Stimulated activated naive CD8-positive, alpha-beta T cell treated with anti-CD3 and anti-CD28 coated beads, Interleukin-15, Interleukin-2, amounts not matched to agents 100 ng/mL and 50 ng/mL, for 24 hours (primary cell): ENCODE measurements at regions not wholly inside any gene's neighbourhood (a gene's known extent, or its start where the extent isn't known, plus 50 kb on each side); places are given as distances from the start of the nearest gene placed in this dataset.

Experiments used
- H3K27ac Mint-ChIP-seq: one replicate; pipeline ENCODE4 v1.8.0; 2021; ENCODE audit warnings: mild to moderate bottlenecking, mixed read lengths
- H3K27me3 Mint-ChIP-seq: one replicate; pipeline ENCODE4 v1.8.0; 2021; ENCODE audit warnings: mixed read lengths
- H3K36me3 Mint-ChIP-seq: one replicate; pipeline ENCODE4 v1.8.0; 2021; ENCODE audit warnings: low read depth, mixed read lengths
- H3K4me1 Mint-ChIP-seq: one replicate; pipeline ENCODE4 v1.8.0; 2021; ENCODE audit warnings: low read depth, mixed read lengths
- H3K4me3 Mint-ChIP-seq: one replicate; pipeline ENCODE4 v1.8.0; 2021; ENCODE audit warnings: mild to moderate bottlenecking, mixed read lengths
- H3K9me3 Mint-ChIP-seq: one replicate; pipeline ENCODE4 v1.8.0; 2021; ENCODE audit warnings: mixed read lengths

GRCh38 chr3:72233571-72233970 lies 448.6 kb upstream of the PROK2 start:
- no peaks in the 10 kb centered on the region for H3K9me3 Mint-ChIP-seq
- H3K4me3 Mint-ChIP-seq = no peak overlapping the region
- no peaks in the 10 kb centered on the region for H3K36me3 Mint-ChIP-seq
- no peak overlapping the region for H3K27ac Mint-ChIP-seq
- H3K4me1 Mint-ChIP-seq = peaks cover 5% of the 10 kb centered on the region
- peaks cover 10% of the 10 kb centered on the region for H3K27me3 Mint-ChIP-seq

DNA sequence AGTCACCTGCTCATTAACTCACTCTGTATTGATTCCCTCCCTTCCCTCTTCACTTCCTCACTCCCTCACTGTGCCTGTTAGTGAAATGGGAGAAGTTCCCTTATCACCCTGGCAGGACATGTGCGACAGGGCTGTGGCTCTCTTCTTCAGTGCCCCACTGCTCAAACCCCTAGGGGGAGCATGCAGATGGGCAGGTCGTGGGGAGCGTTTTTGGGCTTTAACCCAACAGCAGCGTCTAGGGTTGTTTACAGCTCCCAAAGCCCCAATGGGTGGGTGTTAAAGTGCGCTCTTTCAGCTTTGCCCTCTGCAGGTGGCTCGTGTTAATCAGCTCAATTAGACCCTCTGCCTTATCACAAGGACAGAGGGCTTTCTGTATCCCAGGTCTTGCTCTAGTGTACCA lies 447.8 kb upstream of the PROK2 start:
- Mint-ChIP-seq H3K4me3 (no peak overlapping the region), H3K9me3 (no peaks in the 10 kb centered on the region), H3K27ac (no peak overlapping the region), H3K27me3 (peaks cover 10% of the 10 kb centered on the region), H3K36me3 (no peaks in the 10 kb centered on the region), H3K4me1 (peaks cover 7% of the 10 kb centered on the region)

DNA sequence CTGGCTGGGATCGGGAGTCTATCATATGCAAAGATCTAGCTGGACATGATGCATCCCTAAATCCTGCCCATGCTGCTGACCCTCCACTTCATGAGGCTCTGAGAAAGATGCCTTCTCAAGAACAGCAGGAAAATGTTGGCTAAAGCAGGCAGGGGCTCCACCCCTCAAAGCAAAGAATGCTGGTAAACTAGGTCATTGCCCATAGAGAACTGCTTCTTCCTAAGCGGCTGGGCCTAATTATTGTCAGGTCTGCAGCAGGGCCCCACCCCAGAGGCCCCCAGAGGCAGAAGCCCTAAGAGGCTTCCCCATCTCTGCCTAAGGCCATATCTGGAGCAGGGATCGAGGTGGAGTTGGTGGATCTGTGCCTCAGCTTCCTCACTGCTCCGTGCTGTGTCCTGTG lies 447.4 kb upstream of the PROK2 start:
- Mint-ChIP-seq H3K9me3 (no peaks in the 10 kb centered on the region), H3K36me3 (no peaks in the 10 kb centered on the region), H3K27me3 (peaks cover 10% of the 10 kb centered on the region), H3K4me1 (peaks cover 12% of the 10 kb centered on the region), H3K27ac (no peak overlapping the region), H3K4me3 (no peak overlapping the region)

DNA sequence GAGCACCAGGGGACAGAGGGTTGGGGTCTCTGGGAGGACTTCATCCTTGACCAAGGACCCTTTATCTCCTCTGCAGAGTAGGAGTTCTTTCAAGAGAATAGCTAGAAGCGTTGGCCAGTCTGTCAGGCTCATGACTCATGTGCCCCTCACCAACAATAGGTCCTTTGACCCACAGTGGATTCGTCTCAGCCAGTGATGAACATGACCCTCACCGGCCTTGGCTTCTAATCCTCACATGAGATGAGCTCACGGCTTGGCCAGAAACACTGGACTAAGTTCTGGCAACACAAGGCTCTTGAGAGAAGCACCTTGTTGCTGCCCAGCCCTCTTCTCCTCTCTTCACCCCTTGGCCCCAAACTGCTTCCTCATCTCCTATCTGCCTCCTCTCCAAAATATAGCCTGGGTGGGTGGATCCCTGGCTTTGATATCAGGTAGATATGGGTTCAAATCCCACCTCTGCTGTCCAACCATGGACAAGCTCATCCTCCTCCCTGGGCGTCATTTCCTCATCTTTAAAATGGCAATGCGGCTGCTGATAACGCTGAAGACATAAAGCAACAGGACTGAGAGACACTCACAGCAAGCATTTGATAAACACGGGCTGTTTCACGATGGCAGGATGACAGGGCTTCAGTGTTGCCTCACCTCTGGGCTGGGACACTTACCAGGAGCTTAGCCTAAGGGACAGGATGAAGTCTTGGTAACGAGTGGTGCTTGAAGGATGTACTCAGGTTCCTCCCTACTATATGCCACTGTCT lies 446.7 kb upstream of the PROK2 start:
- H3K9me3 Mint-ChIP-seq = peaks cover 2% of the 10 kb centered on the region
- no peaks in the 10 kb centered on the region for H3K36me3 Mint-ChIP-seq
- no peak overlapping the region for H3K4me3 Mint-ChIP-seq
- H3K4me1 Mint-ChIP-seq = peaks cover 12% of the 10 kb centered on the region
- H3K27me3 Mint-ChIP-seq = peaks cover 6% of the 10 kb centered on the region
- H3K27ac Mint-ChIP-seq = no peak overlapping the region

DNA sequence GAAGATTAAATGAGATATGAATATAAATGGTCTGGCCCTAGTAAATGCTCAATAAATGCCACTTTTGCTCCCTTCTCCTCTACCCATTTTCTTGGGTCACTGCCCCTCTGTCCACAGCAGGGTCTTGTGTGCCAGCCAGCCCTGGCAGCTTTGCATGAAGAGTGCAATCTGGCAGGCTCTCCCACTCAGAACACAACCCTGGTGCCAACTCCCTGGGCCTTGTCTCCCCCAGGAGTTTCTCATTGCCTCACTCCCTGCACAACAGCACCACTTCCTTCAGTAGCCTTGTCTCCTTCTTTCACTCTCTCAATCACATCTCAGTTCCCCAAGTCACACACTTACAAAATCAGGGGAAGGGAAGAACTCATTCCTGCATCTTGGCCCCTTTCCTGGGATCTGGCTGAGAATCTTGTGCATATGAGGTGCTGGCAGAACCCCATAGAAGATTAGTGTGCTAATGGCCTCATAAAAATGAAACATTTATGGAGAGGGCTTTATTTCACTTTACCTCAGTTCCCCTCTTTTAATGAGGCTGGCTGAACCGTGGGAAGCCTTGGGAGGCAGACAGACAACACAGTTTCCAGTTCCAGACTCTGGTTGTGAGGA lies 445.9 kb upstream of the PROK2 start:
- H3K27me3 Mint-ChIP-seq = peaks cover 9% of the 10 kb centered on the region
- H3K4me3 Mint-ChIP-seq = no peak overlapping the region
- peaks cover 8% of the 10 kb centered on the region for H3K9me3 Mint-ChIP-seq
- H3K4me1 Mint-ChIP-seq = peaks cover 12% of the 10 kb centered on the region
- no peak overlapping the region for H3K27ac Mint-ChIP-seq
- peaks cover 3% of the 10 kb centered on the region for H3K36me3 Mint-ChIP-seq

- Mint-ChIP-seq H3K27me3 (peaks cover 11% of the 10 kb centered on the region), H3K9me3 (peaks cover 17% of the 10 kb centered on the region), H3K27ac (no peak overlapping the region), H3K4me1 (peaks cover 12% of the 10 kb centered on the region), H3K4me3 (no peak overlapping the region), H3K36me3 (peaks cover 12% of the 10 kb centered on the region)
These were observed 445.0 kb upstream of the PROK2 start for GRCh38 chr3:72229952-72230351.

DNA sequence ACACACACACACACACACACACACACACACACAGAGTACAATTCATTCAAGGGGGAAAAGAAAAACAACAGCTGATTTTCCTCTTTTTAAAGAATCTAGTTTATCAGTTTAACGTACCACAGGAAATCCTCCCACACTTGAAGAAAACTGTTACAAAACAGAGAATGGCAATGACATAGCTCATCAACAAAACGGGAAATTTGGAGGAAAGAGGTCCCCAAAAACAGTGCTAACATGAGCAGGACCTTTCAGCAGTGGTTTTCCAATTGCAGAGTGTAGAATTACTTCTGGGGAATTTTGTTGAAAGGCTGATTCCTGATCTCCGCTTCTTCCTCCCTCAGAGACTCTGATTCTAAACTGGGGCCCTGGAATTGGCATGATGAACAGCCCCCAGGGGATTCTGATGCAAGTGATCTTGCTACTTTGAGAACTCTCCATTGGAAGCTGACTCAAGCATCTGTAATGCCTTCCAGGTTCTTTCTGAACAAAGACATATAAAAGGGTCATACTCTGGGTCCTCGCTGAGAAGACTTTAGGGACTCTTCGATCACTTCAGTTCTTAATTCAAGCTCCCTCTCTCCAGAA lies 442.6 kb upstream of the PROK2 start:
- peaks cover 32% of the 10 kb centered on the region for H3K9me3 Mint-ChIP-seq
- peaks cover 14% of the 10 kb centered on the region for H3K36me3 Mint-ChIP-seq
- no peak overlapping the region for H3K4me3 Mint-ChIP-seq
- peaks cover 11% of the 10 kb centered on the region for H3K27me3 Mint-ChIP-seq
- H3K4me1 Mint-ChIP-seq = peaks cover 8% of the 10 kb centered on the region
- no peak overlapping the region for H3K27ac Mint-ChIP-seq

- H3K9me3 Mint-ChIP-seq = peaks cover 32% of the 10 kb centered on the region
- H3K27me3 Mint-ChIP-seq = peaks cover 14% of the 10 kb centered on the region
- H3K36me3 Mint-ChIP-seq = peaks cover 14% of the 10 kb centered on the region
- H3K27ac Mint-ChIP-seq = no peak overlapping the region
- no peak overlapping the region for H3K4me3 Mint-ChIP-seq
- H3K4me1 Mint-ChIP-seq = peaks cover 8% of the 10 kb centered on the region
These were observed 440.0 kb upstream of the PROK2 start for GRCh38 chr3:72224804-72225509.

- H3K4me3 Mint-ChIP-seq = no peak overlapping the region
- H3K4me1 Mint-ChIP-seq = peaks cover 8% of the 10 kb centered on the region
- peaks cover 14% of the 10 kb centered on the region for H3K27me3 Mint-ChIP-seq
- H3K9me3 Mint-ChIP-seq = peaks cover 32% of the 10 kb centered on the region
- H3K27ac Mint-ChIP-seq = no peak overlapping the region
- peaks cover 14% of the 10 kb centered on the region for H3K36me3 Mint-ChIP-seq
These were observed 438.7 kb upstream of the PROK2 start for GRCh38 chr3:72223628-72224027.

- H3K4me3 Mint-ChIP-seq = no peak overlapping the region
- no peak overlapping the region for H3K27ac Mint-ChIP-seq
- peaks cover 14% of the 10 kb centered on the region for H3K36me3 Mint-ChIP-seq
- H3K27me3 Mint-ChIP-seq = peaks cover 14% of the 10 kb centered on the region
- peaks cover 8% of the 10 kb centered on the region for H3K4me1 Mint-ChIP-seq
- peaks cover 32% of the 10 kb centered on the region for H3K9me3 Mint-ChIP-seq
These were observed 438.2 kb upstream of the PROK2 start for GRCh38 chr3:72223116-72223515.

GRCh38 chr3:72222410-72222809 lies 437.5 kb upstream of the PROK2 start:
- H3K9me3 Mint-ChIP-seq = peaks cover 32% of the 10 kb centered on the region
- peaks cover 14% of the 10 kb centered on the region for H3K36me3 Mint-ChIP-seq
- H3K27me3 Mint-ChIP-seq = peaks cover 16% of the 10 kb centered on the region
- no peak overlapping the region for H3K4me3 Mint-ChIP-seq
- H3K4me1 Mint-ChIP-seq = peaks cover 1% of the 10 kb centered on the region
- H3K27ac Mint-ChIP-seq = no peak overlapping the region

GRCh38 chr3:72220946-72221345 lies 436.0 kb upstream of the PROK2 start:
- Mint-ChIP-seq H3K4me1 (no peaks in the 10 kb centered on the region), H3K4me3 (no peak overlapping the region), H3K9me3 (peaks cover 24% of the 10 kb centered on the region)

DNA sequence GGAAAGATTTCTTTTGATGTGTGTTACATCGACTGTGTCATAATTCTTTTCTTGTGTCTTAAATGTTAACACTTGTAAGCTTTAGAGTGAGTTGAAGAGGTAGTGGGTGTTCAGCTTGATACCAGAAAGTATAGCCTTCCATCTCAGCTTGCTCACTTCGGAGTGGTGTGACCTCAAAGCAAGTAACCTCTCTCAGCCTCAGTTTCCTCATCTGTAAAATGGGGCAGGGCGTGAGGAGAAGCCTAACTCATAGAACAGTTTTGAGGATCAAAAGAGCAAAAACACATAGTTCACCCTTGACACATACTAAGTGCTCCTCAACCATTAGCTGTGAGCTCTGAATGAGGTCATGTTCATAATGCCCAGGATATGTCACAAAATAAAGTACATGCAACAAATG lies 434.8 kb upstream of the PROK2 start:
- H3K4me1 Mint-ChIP-seq = no peaks in the 10 kb centered on the region
- no peaks in the 10 kb centered on the region for H3K36me3 Mint-ChIP-seq
- H3K4me3 Mint-ChIP-seq = no peak overlapping the region
- H3K27ac Mint-ChIP-seq = no peak overlapping the region
- H3K9me3 Mint-ChIP-seq = peaks cover 12% of the 10 kb centered on the region
- peaks cover 12% of the 10 kb centered on the region for H3K27me3 Mint-ChIP-seq

More at GRCh38 chr3:72220946-72221345, 436.0 kb upstream of the PROK2 start:
- Mint-ChIP-seq H3K27ac (no peak overlapping the region), H3K27me3 (peaks cover 15% of the 10 kb centered on the region), H3K36me3 (peaks cover 11% of the 10 kb centered on the region)

- H3K9me3 Mint-ChIP-seq = no peaks in the 10 kb centered on the region
- H3K36me3 Mint-ChIP-seq = no peaks in the 10 kb centered on the region
- H3K4me3 Mint-ChIP-seq = no peak overlapping the region
- peaks cover 12% of the 10 kb centered on the region for H3K27me3 Mint-ChIP-seq
- H3K27ac Mint-ChIP-seq = no peak overlapping the region
- no peaks in the 10 kb centered on the region for H3K4me1 Mint-ChIP-seq
These were observed 432.6 kb upstream of the PROK2 start for GRCh38 chr3:72217570-72217969.
